Sigmoid colon (tissue), 6 donors: ENCODE measurements at regions not wholly inside any gene's neighbourhood (a gene's known extent, or its start where the extent isn't known, plus 50 kb on each side); places are given as distances from the start of the nearest gene placed in this dataset.

Experiments used
- DNase-seq: peaks from one replicate; pipeline ENCODE4 v3.0.0-alpha.2; 2019
- H3K27ac ChIP-seq, 4 donors: fragments of 200-600 bp; sonication (generic); one replicate each; pipeline ENCODE4 v1.5.1; 2016 to 2019; ENCODE audit warnings: mild to moderate bottlenecking in 1 of 4
- H3K27me3 ChIP-seq, 3 donors: fragments of 200-600 bp; sonication (generic); one replicate each; pipeline ENCODE4 v1.5.1; 2019; ENCODE audit warnings: mild to moderate bottlenecking in 1 of 3
- H3K36me3 ChIP-seq, 4 donors: fragments of 200-600 bp; sonication (generic); one replicate each; pipeline ENCODE4 v1.5.1; 2016 to 2019
- H3K4me1 ChIP-seq, 4 donors: fragments of 200-600 bp; sonication (generic); one replicate each; pipeline ENCODE4 v1.5.1; 2017 to 2019
- H3K4me3 ChIP-seq, 4 donors: fragments of 200-600 bp; sonication (generic); one replicate each; pipeline ENCODE4 v1.5.1; 2017 to 2019; ENCODE audit warnings: mild to moderate bottlenecking in 2 of 4, moderate library complexity in 1 of 4
- H3K9me3 ChIP-seq, 4 donors: fragments of 200-600 bp in 3 of 4; sonication (generic) in 3 of 4; one replicate each; pipeline versions ENCODE4 v1.5.1 to v1.6.1; 2013 to 2019
- CTCF ChIP-seq, 4 experiments: fragments of 450-650 bp in 3 of 4; fragments of 200-600 bp in 1 of 4; IDR thresholded peaks; one replicate each; pipeline ENCODE4 v1.5.1; 2016 to 2019; ENCODE audit warnings: antibody characterized with exemption in 4 of 4, mild to moderate bottlenecking in 3 of 4, moderate library complexity in 2 of 4
- EP300 ChIP-seq, 4 donors: sonication (generic); formaldehyde crosslinking; IDR thresholded peaks; one replicate each; pipeline ENCODE4 v1.6.1; 2017; ENCODE audit warnings: antibody characterized with exemption in 4 of 4
- POLR2A ChIP-seq, 2 donors: fragments of 450-650 bp; IDR thresholded peaks; one replicate each; pipeline ENCODE4 v1.6.1; 2016; ENCODE audit warnings: antibody characterized with exemption in 2 of 2, mild to moderate bottlenecking in 2 of 2, moderate library complexity in 2 of 2
- POLR2AphosphoS5 ChIP-seq, 4 donors: sonication (generic); formaldehyde crosslinking; IDR thresholded peaks; one replicate each; pipeline ENCODE4 v1.6.1; 2017; ENCODE audit warnings: antibody characterized with exemption in 4 of 4
- WGBS, 2 donors: extraction: QIAGEN DNeasy Blood & Tissue Kit; methylation state at CpG; one replicate each; pipeline ENCODE4 v1.1.7; 2013; 5-methylcytosine and 5-hydroxymethylcytosine counted together
- intact Hi-C: fragments of 100-400 bp; cut with DNase I; formaldehyde crosslinking; loops from one replicate; pipeline ENCODE4 v1.15.1; 2023
- donor health status: healthy with polysubstance abuse.
- donor health status: healthy.

GRCh38 chr13:107358866-107359265, 790.9 kb upstream of the ARGLU1 start:
- WGBS, 2 donors = 81 to 87% methylated on average over 1 of the region's 1 CpG
- no peaks in the 10 kb centered on the region for H3K4me1 ChIP-seq
- intact Hi-C loops = no loop called here

GRCh38 chr13:107351305-107351704, 783.4 kb upstream of the ARGLU1 start:
- TF ChIP-seq CTCF (IDR thresholded peaks at IDR 0.05) (no peak), POLR2AphosphoS5 (IDR thresholded peaks at IDR 0.05) (no peak), EP300 (IDR thresholded peaks at IDR 0.05) (no peak), POLR2A (IDR thresholded peaks at IDR 0.05) (no peak)
- Histone ChIP-seq H3K4me3 (no peak overlapping the region), H3K27me3 (no peaks in the 10 kb centered on the region), H3K36me3 (no peaks in the 10 kb centered on the region), H3K9me3 (no peaks in the 10 kb centered on the region), H3K27ac (no peak overlapping the region), H3K4me1 (no peaks in the 10 kb centered on the region)
- intact Hi-C loops = no loop called here
- WGBS, 2 donors = 54 to 78% methylated on average over 8 of the region's 8 CpGs
- no peak for DNase-seq

More at GRCh38 chr13:107358866-107359265, 790.9 kb upstream of the ARGLU1 start:
- DNase-seq = no peak
- H3K36me3 ChIP-seq = no peaks in the 10 kb centered on the region
- H3K9me3 ChIP-seq = no peaks in the 10 kb centered on the region
- no peak for TF ChIP-seq POLR2AphosphoS5 (IDR thresholded peaks at IDR 0.05)
- no peak for TF ChIP-seq POLR2A (IDR thresholded peaks at IDR 0.05)
- H3K27ac ChIP-seq = no peak overlapping the region
- H3K4me3 ChIP-seq = no peak overlapping the region
- H3K27me3 ChIP-seq = no peaks in the 10 kb centered on the region

- intact Hi-C loops = no loop called here
- no peak for DNase-seq
- Histone ChIP-seq H3K4me1 (no peaks in the 10 kb centered on the region), H3K27ac (no peak overlapping the region), H3K27me3 (no peaks in the 10 kb centered on the region), H3K36me3 (no peaks in the 10 kb centered on the region), H3K4me3 (no peak overlapping the region), H3K9me3 (no peaks in the 10 kb centered on the region)
- WGBS, 2 donors = 80 to 88% methylated on average over 2 of the region's 2 CpGs
- TF ChIP-seq POLR2AphosphoS5 (IDR thresholded peaks at IDR 0.05) (no peak), CTCF (IDR thresholded peaks at IDR 0.05) (no peak), EP300 (IDR thresholded peaks at IDR 0.05) (no peak), POLR2A (IDR thresholded peaks at IDR 0.05) (no peak)
Measured at GRCh38 chr13:107348925-107349324, 781.0 kb upstream of the ARGLU1 start.

- Histone ChIP-seq H3K4me1 (no peaks in the 10 kb centered on the region), H3K9me3 (no peaks in the 10 kb centered on the region), H3K27me3 (no peaks in the 10 kb centered on the region), H3K4me3 (no peak overlapping the region), H3K27ac (no peak overlapping the region), H3K36me3 (no peaks in the 10 kb centered on the region)
- TF ChIP-seq POLR2A (IDR thresholded peaks at IDR 0.05) = no peak
- DNase-seq = no peak
- intact Hi-C loops = no loop called here
- WGBS, 2 donors = 33 to 55% methylated on average over 6 of the region's 6 CpGs
Measured at GRCh38 chr13:107348471-107348870, 780.5 kb upstream of the ARGLU1 start.

GRCh38 chr13:107347641-107348369, 779.9 kb upstream of the ARGLU1 start:
- no peak overlapping the region for H3K4me3 ChIP-seq
- H3K4me1 ChIP-seq = no peaks in the 10 kb centered on the region
- no peaks in the 10 kb centered on the region for H3K36me3 ChIP-seq
- no peaks in the 10 kb centered on the region for H3K27me3 ChIP-seq
- H3K9me3 ChIP-seq = no peaks in the 10 kb centered on the region
- DNase-seq = no peak
- TF ChIP-seq POLR2A (IDR thresholded peaks at IDR 0.05) (no peak), POLR2AphosphoS5 (IDR thresholded peaks at IDR 0.05) (no peak)
- intact Hi-C loops = no loop called here
- WGBS, 2 donors = 88 to 91% methylated on average over 14 of the region's 14 CpGs
- H3K27ac ChIP-seq = no peak overlapping the region

- H3K4me1 ChIP-seq = no peaks in the 10 kb centered on the region
- no peaks in the 10 kb centered on the region for H3K27me3 ChIP-seq
- TF ChIP-seq EP300 (IDR thresholded peaks at IDR 0.05) (no peak), POLR2AphosphoS5 (IDR thresholded peaks at IDR 0.05) (no peak), CTCF (IDR thresholded peaks at IDR 0.05) (no peak), POLR2A (IDR thresholded peaks at IDR 0.05) (no peak)
- H3K9me3 ChIP-seq = no peaks in the 10 kb centered on the region
- no peak overlapping the region for H3K27ac ChIP-seq
- 85% methylated on average over 3 of the region's 3 CpGs for WGBS, 2 donors
- H3K4me3 ChIP-seq = no peak overlapping the region
- DNase-seq = no peak
- no peaks in the 10 kb centered on the region for H3K36me3 ChIP-seq
- intact Hi-C loops = no loop called here
Measured at GRCh38 chr13:107342747-107343146, 774.8 kb upstream of the ARGLU1 start.
